Right lobe of liver (tissue), 4 donors: ENCODE measurements at regions not wholly inside any gene's neighbourhood (a gene's known extent, or its start where the extent isn't known, plus 50 kb on each side); places are given as distances from the start of the nearest gene placed in this dataset.
"Not testable (repeated sequence)": the region's sequence is repeated elsewhere in the genome, so short reads cannot be mapped to it uniquely, and the experiment has no call there.

Source experiments
- POLR2A ChIP-seq: fragments of 450-650 bp; IDR thresholded peaks from one replicate; pipeline ENCODE4 v1.6.1; 2017; ENCODE audit warnings: antibody characterized with exemption, mild to moderate bottlenecking
- TF ChIP-seq, protein P1 (sequence below), 4 donors: fragments of 200-600 bp in 3 of 4; fragments of 450-650 bp in 1 of 4; IDR thresholded peaks; one replicate each; pipeline versions ENCODE4 v1.5.1 to v1.8.0; 2016 to 2022; ENCODE audit warnings: antibody characterized with exemption in 4 of 4, mild to moderate bottlenecking in 2 of 4
- donor health status: DM: no; HTN: no; CAD: no.
- donor health status: DM: no; HTN: no; CAD: no.
- donor health status: DM: no; HTN: yes; CAD: no.

DNA sequence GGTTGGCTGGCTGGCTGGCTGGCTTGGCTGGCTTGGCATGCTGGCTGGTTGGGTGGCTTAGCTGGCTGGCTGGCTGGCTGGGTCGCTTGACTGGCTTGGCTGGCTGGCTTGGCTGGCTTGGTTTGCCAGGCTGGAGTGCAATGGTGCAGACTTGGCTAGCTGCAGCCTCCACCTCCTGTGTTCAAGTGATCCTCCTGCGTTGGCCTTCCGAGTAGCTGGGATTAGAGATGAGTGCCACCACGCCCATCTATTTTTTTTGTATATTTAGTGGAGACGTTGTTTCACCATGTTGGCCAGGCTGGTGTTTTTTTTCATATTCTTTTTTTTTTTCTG lies 2809.5 kb downstream of the RPIA start:
- TF ChIP-seq, protein P1, sequence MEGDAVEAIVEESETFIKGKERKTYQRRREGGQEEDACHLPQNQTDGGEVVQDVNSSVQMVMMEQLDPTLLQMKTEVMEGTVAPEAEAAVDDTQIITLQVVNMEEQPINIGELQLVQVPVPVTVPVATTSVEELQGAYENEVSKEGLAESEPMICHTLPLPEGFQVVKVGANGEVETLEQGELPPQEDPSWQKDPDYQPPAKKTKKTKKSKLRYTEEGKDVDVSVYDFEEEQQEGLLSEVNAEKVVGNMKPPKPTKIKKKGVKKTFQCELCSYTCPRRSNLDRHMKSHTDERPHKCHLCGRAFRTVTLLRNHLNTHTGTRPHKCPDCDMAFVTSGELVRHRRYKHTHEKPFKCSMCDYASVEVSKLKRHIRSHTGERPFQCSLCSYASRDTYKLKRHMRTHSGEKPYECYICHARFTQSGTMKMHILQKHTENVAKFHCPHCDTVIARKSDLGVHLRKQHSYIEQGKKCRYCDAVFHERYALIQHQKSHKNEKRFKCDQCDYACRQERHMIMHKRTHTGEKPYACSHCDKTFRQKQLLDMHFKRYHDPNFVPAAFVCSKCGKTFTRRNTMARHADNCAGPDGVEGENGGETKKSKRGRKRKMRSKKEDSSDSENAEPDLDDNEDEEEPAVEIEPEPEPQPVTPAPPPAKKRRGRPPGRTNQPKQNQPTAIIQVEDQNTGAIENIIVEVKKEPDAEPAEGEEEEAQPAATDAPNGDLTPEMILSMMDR (IDR thresholded peaks at IDR 0.05), result not testable (repeated sequence)
- TF ChIP-seq POLR2A, result not testable (repeated sequence)
